NT2/D1 (cell line): ENCODE measurements at regions not wholly inside any gene's neighbourhood (a gene's known extent, or its start where the extent isn't known, plus 50 kb on each side); places are given as distances from the start of the nearest gene placed in this dataset.

Experiments used
- SUZ12 ChIP-seq: IDR thresholded peaks from 2 replicates; pipeline ENCODE4 v1.6.1; 2011; ENCODE audit not compliant: insufficient read length, insufficient read depth; ENCODE audit errors: extremely low read depth
- YY1 ChIP-seq: IDR thresholded peaks from 2 replicates; pipeline ENCODE4 v1.6.1; 2011; ENCODE audit not compliant: insufficient read length, insufficient read depth
- ZNF274 ChIP-seq: IDR thresholded peaks from 2 replicates; pipeline ENCODE4 v1.6.1; 2011; ENCODE audit warnings: mild to moderate bottlenecking, low read depth, low read length

DNA sequence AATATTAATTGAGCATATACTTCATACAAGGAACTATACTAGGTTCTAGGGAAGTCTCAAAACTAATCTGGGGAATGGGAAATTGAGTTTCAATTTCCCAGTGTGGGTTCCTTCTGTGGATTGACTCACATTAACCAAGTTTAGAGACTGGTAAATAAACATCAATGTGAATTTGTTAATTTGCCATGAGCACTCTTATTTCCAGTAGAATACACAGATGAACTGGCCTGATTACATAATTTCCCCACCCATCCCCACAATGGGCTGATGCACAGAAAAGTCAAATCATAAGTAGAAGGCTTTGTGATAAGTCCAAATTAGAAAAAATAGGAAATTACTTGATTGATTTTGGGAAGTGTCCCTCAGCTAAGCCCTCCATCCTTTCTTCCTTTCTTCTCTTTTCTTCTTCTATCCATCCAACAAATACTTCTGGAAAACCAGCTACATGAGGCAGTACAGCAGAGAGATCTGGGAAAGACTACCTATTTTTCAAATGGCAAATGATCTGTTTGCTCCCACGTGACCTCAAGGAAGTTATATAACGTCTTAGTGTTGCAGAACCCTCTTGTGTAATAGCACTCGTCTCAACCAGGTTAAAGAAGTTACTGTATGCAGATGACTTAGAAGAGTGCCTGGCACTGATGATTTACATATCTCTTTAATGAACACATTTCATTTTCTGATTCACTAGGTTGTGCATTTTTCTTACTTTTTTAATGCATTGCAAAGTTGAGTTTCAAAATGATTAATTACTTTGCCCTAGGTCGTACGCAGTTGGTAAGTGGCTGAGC, 312.3 kb downstream of the SV2B start:
- TF ChIP-seq YY1 (no peak), SUZ12 (no peak), ZNF274 (no peak)
